ENCODE measurements at regions not wholly inside any gene's neighbourhood (a gene's known extent, or its start where the extent isn't known, plus 50 kb on each side); places are given as distances from the start of the nearest gene placed in this dataset.

DNA sequence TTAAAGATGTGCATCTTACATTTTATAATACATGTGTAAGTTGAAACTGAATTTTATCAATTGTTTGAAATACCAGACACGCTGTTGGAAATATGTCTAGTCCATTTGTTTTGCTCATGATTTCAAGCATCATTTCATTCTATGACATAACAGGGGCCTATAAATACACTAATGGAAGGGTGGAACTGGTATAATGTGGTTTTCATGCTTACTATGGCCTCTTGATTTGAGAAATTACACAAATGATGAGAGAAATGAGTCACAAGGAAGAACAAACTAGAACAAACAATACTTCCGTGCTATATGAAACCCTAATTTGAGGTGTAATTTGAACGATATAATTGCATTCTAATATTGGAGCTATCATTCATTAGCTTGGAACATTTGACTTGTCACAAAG lies 663.4 kb downstream of the SLC16A7 start:
- no peak for DNase-seq

DNA sequence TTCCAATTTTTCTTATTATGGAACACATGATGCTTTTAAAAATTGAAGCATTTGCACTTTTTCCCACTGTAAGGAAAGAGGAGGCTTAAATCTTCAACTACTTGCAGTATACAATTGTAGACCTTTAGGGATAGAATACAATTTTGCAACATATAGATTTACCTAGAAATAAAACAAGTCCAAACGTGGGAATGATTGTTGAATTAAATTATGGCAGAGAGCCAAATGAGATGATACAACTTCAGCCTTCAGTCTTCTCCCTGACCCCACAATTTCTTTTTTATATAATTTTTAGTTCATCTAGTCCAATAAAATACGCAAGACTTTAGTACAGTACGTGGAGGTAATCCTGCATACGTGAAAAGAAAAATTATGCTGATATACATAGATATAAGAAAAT lies 666.5 kb downstream of the SLC16A7 start:
- no peak for DNase-seq

GRCh38 chr12:60263161-60263560 lies 667.3 kb downstream of the SLC16A7 start:
- no peak for DNase-seq

DNA sequence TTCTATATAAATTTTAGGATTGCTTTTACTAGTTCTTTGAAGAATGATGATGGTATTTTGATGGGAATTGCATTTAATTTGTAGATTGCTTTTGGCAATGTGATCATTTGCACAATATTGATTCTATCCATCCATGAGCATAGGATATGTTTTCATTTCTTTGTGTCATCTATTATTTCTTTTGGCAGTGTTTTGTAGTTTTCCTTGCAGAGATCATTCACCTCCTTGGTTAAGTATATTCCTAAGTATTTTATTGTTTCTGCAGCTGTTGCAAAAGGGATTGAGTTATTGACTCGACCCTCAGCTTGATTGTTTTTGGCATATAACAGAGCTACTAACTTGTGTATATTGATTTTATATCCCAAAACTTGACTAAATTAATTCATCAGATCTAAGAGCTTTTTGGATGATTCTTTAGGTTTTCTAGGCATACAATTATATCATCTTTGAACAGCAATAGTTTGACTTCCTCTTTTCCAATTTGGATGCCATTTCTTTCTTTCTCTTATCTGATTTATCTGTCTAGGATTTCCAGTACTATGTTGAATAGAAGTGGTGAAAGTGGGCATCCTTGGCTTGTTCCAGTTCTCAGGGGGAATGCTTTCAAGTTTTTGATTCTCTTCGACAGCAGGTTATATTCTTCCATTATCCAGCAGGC lies 668.1 kb downstream of the SLC16A7 start:
- DNase-seq: no peak

DNA sequence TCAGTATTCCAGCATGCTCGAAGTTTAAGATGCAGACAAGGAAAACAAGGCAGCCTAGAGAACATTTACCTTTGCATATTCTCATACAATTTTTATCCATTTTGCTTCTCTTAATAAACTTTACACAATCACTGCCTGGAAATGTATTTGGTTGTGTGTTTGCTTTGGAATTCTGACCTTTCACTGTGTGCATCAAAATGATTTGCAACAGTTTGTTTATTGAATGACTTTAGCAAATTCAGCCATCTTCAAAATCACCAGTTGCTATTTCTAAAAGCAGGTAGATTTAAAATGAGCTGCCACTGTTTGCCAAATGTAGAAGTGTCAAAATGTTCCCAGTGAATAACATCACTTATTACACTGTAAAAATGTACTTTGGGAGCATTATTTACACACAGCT lies 669.9 kb downstream of the SLC16A7 start:
- no peak for DNase-seq

GRCh38 chr12:60266381-60266852 lies 670.6 kb downstream of the SLC16A7 start:
- DNase-seq: no peak

DNA sequence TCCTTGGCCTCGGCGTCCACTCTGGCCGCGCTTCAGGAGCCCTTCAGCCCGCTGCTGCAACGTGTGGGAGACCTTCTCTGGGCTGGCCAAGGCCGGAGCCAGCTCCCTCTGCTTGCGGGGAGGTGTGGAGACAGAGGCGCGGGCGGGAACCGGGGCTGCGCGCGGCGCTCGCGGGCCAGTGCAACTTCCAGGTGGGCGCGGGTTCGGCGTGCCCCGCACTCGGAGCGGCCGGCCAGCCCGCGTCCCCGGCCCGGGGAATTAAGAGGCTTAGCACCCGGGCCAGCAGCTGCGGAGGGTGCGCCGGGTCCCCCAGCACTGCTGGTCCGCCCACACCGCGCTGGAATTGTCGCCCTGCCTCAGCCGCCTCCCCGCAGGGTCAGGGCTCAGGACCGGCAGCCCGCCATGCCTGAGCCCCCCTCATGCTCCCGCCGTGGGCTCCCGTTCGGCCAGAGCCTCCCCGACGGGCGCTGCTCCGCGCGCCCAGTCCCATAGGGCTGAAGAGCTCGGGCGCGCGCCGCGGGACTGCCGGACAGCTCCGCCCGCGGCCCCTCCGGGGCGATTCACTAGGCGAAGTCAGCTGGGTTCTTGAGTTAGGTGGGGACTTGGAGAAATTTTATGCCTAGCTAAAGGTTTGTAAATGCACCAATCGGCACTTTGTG lies 673.9 kb downstream of the SLC16A7 start:
- no peak for DNase-seq

GRCh38 chr12:60271816-60272215 lies 676.0 kb downstream of the SLC16A7 start:
- DNase-seq: no peak

DNA sequence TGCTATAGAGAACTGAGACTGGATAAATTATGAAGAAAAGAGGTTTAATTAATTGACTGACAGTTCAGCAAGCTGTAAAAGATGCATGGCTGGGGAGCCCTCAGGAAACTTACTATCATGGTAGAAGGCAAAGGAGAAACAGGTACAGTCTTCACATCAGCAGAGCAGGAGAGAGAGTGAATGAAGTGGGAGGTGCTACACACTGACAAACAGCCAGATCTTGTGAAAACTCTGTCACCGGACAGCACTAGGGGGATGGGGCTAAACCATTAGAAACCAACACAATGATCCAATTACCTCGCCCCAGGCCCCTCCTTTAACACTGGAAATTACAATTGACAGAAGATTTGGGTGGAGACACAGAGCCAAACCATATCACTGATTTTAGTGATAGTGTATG lies 682.4 kb downstream of the SLC16A7 start:
- no peak for DNase-seq

- DNase-seq: no peak
Measured at GRCh38 chr12:60279221-60279620, 683.4 kb downstream of the SLC16A7 start.

- DNase-seq: no peak
Measured at GRCh38 chr12:60281522-60281921, 685.7 kb downstream of the SLC16A7 start.

DNA sequence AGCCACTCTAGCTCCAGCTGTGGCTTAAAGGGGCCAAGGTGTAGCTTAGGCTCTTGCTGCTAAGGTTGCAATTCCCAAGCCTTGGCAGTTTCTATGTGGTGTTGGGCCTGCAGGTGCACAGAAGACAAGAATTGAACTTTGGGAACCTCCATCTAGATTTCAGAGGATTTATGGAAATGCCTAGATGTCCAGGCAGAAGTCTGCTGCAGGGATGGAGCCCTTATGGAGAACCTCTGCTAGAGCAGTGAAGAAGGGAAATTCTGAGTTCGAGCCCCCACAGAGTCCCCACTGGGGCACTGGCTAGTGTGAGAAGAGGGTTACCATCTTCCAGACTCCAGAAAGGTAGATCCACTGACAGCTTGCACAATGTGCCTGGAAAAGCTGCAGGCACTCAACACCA lies 694.7 kb downstream of the SLC16A7 start:
- no peak for DNase-seq

DNA sequence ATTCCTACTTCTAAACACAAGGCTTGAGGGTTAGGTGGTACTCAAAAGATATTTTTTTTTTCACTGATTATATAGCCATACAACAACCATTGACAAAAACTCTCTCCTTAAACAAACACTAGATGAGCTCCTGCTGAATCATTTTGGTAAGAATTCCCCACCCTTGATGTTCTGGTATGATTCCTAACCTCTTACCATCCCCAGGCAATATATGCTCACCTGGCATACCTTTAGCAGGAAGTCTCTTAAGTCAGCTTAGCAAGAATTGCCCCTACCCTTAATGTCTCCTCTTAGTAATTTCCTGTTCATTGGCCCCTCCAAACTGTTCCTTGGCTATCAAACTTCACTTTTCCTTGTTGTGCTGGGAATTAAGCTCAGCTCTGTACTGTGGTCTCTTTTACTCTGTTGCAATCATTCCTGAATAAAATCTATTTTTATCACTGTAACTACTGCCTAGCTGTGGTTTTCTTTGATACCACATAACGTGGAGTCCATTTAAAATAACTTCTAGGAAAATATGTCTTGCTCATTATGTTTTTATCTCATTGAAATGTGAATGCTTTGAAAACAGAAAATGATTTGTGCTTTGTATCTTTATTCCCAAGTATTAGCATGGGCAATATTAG lies 712.6 kb downstream of the SLC16A7 start:
- DNase-seq: no peak

DNA sequence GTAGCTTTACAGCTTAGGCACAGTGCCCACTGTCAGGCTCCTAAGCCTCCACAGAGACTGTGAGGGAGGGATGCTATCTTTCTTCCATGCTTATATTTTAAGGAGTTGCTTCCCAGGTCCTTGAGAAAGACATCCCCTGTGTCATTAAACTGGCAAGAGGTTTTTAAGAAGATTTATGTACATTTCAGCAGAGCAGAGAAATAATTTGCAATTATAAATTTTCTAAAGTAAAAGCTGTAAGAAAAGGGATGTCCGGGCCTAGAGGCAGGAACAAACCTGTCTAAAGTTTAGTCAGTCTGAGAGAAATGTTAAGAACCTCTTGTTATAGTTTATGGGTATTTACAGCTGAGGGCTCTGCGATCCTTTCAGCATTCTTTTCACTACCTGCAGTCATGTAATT lies 716.1 kb downstream of the SLC16A7 start:
- no peak for DNase-seq

DNA sequence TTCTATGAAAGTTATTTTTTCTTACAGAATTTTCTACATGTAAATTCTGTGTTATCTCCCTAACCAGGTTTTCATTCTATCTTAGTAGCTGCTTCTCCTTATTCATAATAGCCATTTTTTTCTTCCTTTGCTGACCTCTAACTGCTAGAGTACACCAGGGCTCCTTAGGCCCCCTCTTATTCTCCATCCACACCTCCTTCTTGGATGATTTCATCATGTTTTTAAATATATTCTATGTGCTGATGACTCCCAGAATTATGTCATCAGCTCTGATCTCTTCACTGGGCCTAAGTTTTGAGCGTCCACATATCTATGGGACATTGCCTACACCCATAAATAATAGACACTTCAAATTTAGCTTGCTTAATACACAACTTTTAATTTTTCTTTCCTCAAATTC lies 721.5 kb downstream of the SLC16A7 start:
- no peak for DNase-seq

GRCh38 chr12:60324746-60325145 lies 728.9 kb downstream of the SLC16A7 start:
- DNase-seq: no peak

- no peak for DNase-seq
Measured at GRCh38 chr12:60333461-60333860, 737.6 kb downstream of the SLC16A7 start.

- no peak for DNase-seq
Measured at GRCh38 chr12:60335745-60336144, 739.9 kb downstream of the SLC16A7 start.

DNA sequence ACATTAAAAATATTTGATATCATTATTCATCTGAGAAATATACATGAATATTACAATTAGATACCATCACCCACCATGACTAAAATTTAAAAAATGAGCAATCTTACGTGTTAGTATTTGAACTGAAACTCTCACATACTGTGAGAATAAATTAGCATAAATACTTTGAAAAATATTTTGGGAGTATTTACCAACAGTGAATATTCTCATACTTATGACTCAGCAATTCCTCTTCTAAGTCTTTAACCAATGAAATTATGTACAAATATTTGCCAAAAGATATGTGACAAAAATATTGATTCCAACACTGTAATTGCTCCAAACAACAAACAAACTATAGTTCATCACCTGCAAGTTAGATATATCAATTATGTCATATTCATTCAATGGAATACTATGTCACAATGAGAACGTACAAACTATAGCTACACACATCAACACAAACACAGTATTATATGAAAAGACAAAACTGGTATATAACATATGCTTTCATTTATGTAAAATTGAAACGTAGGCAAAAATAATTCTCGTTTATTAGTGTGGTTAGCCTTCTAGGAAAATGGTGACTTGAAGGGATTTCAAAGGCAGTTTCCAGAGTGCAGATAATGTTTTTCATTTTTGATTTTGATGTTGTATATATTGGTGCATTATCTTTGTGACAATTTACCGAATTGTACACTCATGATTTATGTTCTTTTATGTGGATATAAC lies 742.2 kb downstream of the SLC16A7 start:
- DNase-seq: no peak

GRCh38 chr12:60345442-60345841 lies 749.6 kb downstream of the SLC16A7 start:
- no peak for DNase-seq

DNA sequence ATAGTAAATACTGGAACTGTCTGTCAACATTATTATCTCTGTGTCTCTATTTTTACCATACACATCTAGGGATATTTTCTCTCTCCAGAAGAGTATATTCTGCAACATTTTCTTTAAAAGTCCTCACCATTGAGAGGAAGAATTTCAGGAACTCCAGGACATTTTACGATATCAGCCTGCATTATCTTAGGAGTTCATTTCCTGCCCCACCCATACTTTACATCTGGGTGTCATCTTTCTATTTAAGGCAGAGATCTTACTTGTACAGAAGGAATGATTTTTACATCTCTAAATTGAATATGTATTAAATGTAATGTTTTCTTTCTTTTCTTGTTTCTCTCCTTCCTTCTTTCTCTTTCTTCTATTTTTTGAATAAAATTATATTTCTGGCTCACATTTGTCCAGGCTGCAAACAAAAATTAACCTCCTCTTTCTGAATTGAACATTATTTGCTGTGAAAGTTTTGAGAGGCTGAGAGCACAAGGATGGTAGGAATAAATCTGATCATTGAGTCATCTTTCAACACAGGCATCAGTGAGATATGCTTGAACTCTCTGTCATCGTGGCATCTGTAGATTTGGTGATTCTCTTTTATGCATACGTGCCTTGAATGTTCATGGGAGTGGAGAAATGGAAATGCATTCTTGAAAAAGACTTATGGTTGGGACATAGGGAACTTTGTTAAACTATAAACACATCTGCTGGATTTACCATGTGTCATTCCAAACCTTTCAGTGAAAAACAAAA lies 753.6 kb downstream of the SLC16A7 start:
- DNase-seq: no peak

DNA sequence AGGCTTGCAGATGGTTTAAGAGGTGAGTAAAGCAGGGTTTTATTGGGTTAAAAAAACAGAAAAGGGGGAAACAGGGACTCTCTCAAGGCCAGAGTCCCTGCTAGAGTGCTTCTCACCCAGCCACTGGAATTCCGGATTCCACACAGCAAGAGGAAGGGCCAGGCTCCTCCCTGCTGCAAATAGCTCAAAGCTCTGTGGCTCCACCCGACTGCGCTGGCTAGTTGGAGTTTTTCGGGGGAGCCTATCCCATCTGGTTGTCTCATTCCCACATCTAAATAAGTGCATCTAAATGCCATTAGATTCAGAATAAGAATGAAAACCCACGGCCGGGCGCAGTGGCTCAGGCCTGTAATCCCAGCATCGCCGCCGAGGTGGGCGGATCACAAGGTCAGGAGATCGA lies 791.5 kb downstream of the SLC16A7 start:
- no peak for DNase-seq

- DNase-seq: no peak
Measured at GRCh38 chr12:60391051-60391450, 795.2 kb downstream of the SLC16A7 start.

Measured in stimulated activated naive CD4-positive, alpha-beta T cell treated with Interleukin-2 at 50 U/mL for 16 hours (primary cell).